ENCODE measurements at regions not wholly inside any gene's neighbourhood (a gene's known extent, or its start where the extent isn't known, plus 50 kb on each side); places are given as distances from the start of the nearest gene placed in this dataset.

DNA sequence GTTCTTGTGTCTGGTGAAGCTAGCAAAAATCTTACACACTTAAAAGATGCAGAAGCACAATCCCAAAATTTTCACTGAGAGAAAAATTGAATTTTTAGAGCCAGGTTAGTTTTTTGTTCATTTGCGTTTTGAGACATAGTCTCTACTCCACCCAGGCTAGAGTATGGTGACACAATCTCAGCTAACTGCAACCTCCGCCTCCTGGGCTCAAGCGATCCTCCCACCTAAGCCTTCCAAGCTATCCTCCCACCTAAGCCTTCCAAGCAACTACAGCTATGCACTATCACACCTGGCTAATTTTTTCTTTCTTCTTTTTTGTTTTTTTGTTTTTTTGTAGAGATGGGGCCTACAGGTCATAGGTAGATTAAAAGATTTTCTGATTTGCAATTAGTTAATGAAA, 113.1 kb upstream of the RAB6C start:
- no peak overlapping the region for H3K9ac ChIP-seq (replicated peaks; ENCODE audit: extremely low read depth, insufficient read depth, low read length)
- H3K36me3 ChIP-seq (ENCODE audit: control insufficient read depth in 2 of 2, extremely low read depth in 1 of 2, insufficient read depth in 2 of 2, low read length in 2 of 2), result no peaks in the 10 kb centered on the region
- ChIA-PET POLR2A (no interaction called here), CTCF (no interaction called here)
- H3K9me1 ChIP-seq (replicated peaks; ENCODE audit: control insufficient read depth, extremely low read depth, insufficient read depth, low read length), result no peaks in the 10 kb centered on the region
- no peak overlapping the region for H3K4me2 ChIP-seq (ENCODE audit: insufficient read depth, low read length)
- no peaks in the 10 kb centered on the region for H3K4me1 ChIP-seq (ENCODE audit: control insufficient read depth, extremely low read depth, insufficient read depth, low read length)
- H2AFZ ChIP-seq (ENCODE audit: low read depth, low read length), result no peak overlapping the region
- H3K9me3 ChIP-seq (replicated peaks; ENCODE audit: control insufficient read depth, insufficient read depth, low read length), result no peaks in the 10 kb centered on the region
- no peak for FAIRE-seq
- no peak for TF ChIP-seq EZH2 (IDR thresholded peaks at IDR 0.05; ENCODE audit: borderline replicate concordance, low read depth, low read length, severe bottlenecking)
- TF ChIP-seq FOS (IDR thresholded peaks at IDR 0.05; ENCODE audit: borderline replicate concordance, insufficient read depth, low read length), result no peak
- no peak for TF ChIP-seq JUN (IDR thresholded peaks at IDR 0.05; ENCODE audit: borderline replicate concordance, insufficient read depth, insufficient read length, low read depth)
- no peak for TF ChIP-seq GATA2 (IDR thresholded peaks at IDR 0.05; ENCODE audit: insufficient read depth, insufficient read length, low read depth, low read length)
- TF ChIP-seq MYC (IDR thresholded peaks at IDR 0.05; ENCODE audit: low read depth, low read length), result no peak
- TF ChIP-seq, protein P1, sequence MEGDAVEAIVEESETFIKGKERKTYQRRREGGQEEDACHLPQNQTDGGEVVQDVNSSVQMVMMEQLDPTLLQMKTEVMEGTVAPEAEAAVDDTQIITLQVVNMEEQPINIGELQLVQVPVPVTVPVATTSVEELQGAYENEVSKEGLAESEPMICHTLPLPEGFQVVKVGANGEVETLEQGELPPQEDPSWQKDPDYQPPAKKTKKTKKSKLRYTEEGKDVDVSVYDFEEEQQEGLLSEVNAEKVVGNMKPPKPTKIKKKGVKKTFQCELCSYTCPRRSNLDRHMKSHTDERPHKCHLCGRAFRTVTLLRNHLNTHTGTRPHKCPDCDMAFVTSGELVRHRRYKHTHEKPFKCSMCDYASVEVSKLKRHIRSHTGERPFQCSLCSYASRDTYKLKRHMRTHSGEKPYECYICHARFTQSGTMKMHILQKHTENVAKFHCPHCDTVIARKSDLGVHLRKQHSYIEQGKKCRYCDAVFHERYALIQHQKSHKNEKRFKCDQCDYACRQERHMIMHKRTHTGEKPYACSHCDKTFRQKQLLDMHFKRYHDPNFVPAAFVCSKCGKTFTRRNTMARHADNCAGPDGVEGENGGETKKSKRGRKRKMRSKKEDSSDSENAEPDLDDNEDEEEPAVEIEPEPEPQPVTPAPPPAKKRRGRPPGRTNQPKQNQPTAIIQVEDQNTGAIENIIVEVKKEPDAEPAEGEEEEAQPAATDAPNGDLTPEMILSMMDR (IDR thresholded peaks at IDR 0.05; ENCODE audit: extremely low read depth in 1 of 2, insufficient read depth in 1 of 2, low read depth in 1 of 2, low read length in 2 of 2), result no peak
- intact Hi-C loops (cut with micrococcal nuclease) (no loop called here), dilution Hi-C loops (cut with MboI; ENCODE audit: extremely low pct_ligation_motif_present, low sequenced_read_pairs) (no loop called here)
- no TSS peak for BruUV-seq (replicated peaks)
- no peak for DNase-seq (ENCODE audit: low read depth, low spot score)
- H3K27ac ChIP-seq (ENCODE audit: insufficient read depth, low read depth, low read length), result no peak overlapping the region
- no peak overlapping the region for H3K4me3 ChIP-seq (replicated peaks in 1 of 3; ENCODE audit: insufficient read depth in 1 of 3, low read depth in 1 of 3, low read length in 3 of 3)
- H4K20me1 ChIP-seq (replicated peaks; ENCODE audit: control insufficient read depth, extremely low read depth, insufficient read depth, low read length), result no peaks in the 10 kb centered on the region
- no peaks in the 10 kb centered on the region for H3K27me3 ChIP-seq (ENCODE audit: control insufficient read depth in 2 of 2, insufficient read depth in 2 of 2, low read length in 2 of 2)
- H3K79me2 ChIP-seq (ENCODE audit: control insufficient read depth, insufficient read depth, low read length), result no peaks in the 10 kb centered on the region

DNA sequence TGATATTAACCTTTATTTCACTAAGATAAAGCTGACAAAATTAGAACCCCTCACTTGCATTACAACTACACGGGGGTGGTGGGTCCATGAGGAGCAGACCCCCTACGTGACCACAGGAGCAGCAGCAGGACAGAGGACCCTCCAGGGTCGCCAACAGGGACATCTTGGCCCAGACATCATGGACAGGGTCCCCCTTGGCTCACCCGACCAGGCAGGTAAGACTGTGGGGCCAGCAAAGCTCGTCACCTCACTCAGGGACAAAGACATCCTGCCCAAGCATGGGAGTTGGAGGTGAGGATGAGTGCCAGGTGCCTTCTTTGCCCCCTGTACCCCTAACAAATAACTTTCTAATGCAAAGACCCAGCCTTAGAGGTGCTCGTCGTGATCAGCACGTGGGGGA, 111.3 kb upstream of the RAB6C start:
- no peak for TF ChIP-seq GATA2 (IDR thresholded peaks at IDR 0.05; ENCODE audit: insufficient read depth, insufficient read length, low read depth, low read length)
- TF ChIP-seq POLR2A (IDR thresholded peaks at IDR 0.05; ENCODE audit: low read depth, low read length), result no peak
- no peak for TF ChIP-seq JUN (IDR thresholded peaks at IDR 0.05; ENCODE audit: borderline replicate concordance, insufficient read depth, insufficient read length, low read depth)
- TF ChIP-seq, protein P1 (IDR thresholded peaks at IDR 0.05; ENCODE audit: extremely low read depth in 1 of 2, insufficient read depth in 1 of 2, low read depth in 1 of 2, low read length in 2 of 2), result no peak
- TF ChIP-seq MYC (IDR thresholded peaks at IDR 0.05; ENCODE audit: low read depth, low read length), result no peak
- dilution Hi-C loops (cut with MboI; ENCODE audit: extremely low pct_ligation_motif_present, low sequenced_read_pairs), result no loop called here
- no peaks in the 10 kb centered on the region for H3K4me1 ChIP-seq (ENCODE audit: control insufficient read depth, extremely low read depth, insufficient read depth, low read length)
- no peaks in the 10 kb centered on the region for H4K20me1 ChIP-seq (replicated peaks; ENCODE audit: control insufficient read depth, extremely low read depth, insufficient read depth, low read length)
- no peak overlapping the region for H3K4me3 ChIP-seq (replicated peaks in 1 of 3; ENCODE audit: insufficient read depth in 1 of 3, low read depth in 1 of 3, low read length in 3 of 3)
- no TSS peak for BruUV-seq (replicated peaks)
- H3K27me3 ChIP-seq (ENCODE audit: control insufficient read depth in 2 of 2, insufficient read depth in 2 of 2, low read length in 2 of 2), result no peaks in the 10 kb centered on the region
- H3K9me1 ChIP-seq (replicated peaks; ENCODE audit: control insufficient read depth, extremely low read depth, insufficient read depth, low read length), result no peaks in the 10 kb centered on the region
- ChIA-PET CTCF (no interaction called here), POLR2A (no interaction called here)
- DNase-seq (ENCODE audit: low read depth, low spot score) (no peak), FAIRE-seq (no peak)
- H3K4me2 ChIP-seq (ENCODE audit: insufficient read depth, low read length), result no peak overlapping the region
- H3K9ac ChIP-seq (replicated peaks; ENCODE audit: extremely low read depth, insufficient read depth, low read length), result no peak overlapping the region
- no peak overlapping the region for H2AFZ ChIP-seq (ENCODE audit: low read depth, low read length)
- H3K27ac ChIP-seq (ENCODE audit: insufficient read depth, low read depth, low read length), result no peak overlapping the region
- H3K9me3 ChIP-seq (replicated peaks; ENCODE audit: control insufficient read depth, insufficient read depth, low read length), result no peaks in the 10 kb centered on the region
- H3K36me3 ChIP-seq (ENCODE audit: control insufficient read depth in 2 of 2, extremely low read depth in 1 of 2, insufficient read depth in 2 of 2, low read length in 2 of 2), result no peaks in the 10 kb centered on the region
- H3K79me2 ChIP-seq (ENCODE audit: control insufficient read depth, insufficient read depth, low read length), result no peaks in the 10 kb centered on the region
- intact Hi-C loops (cut with micrococcal nuclease), result no loop called here
